IPS-11a (cell line): ENCODE measurements at regions not wholly inside any gene's neighbourhood (a gene's known extent, or its start where the extent isn't known, plus 50 kb on each side); places are given as distances from the start of the nearest gene placed in this dataset.

Experiments used
- H3K4me3 ChIP-seq: one replicate; pipeline ENCODE4 v1.5.1; 2013; ENCODE audit warnings: low read depth, low read length, control low read depth

- H3K4me3 ChIP-seq = no peak overlapping the region
Observed at GRCh38 chr1:59078070-59078800, 218.7 kb upstream of the FGGY start.

- no peak overlapping the region for H3K4me3 ChIP-seq
Observed at GRCh38 chr1:59078866-59079265, 218.0 kb upstream of the FGGY start.

GRCh38 chr1:59079434-59080140 is 217.3 kb upstream of the FGGY start:
- H3K4me3 ChIP-seq = no peak overlapping the region

GRCh38 chr1:59081181-59081580 is 215.7 kb upstream of the FGGY start:
- H3K4me3 ChIP-seq = no peak overlapping the region

GRCh38 chr1:59081795-59082194 is 215.1 kb upstream of the FGGY start:
- no peak overlapping the region for H3K4me3 ChIP-seq

GRCh38 chr1:59083946-59084865 is 212.7 kb upstream of the FGGY start:
- no peak overlapping the region for H3K4me3 ChIP-seq

- no peak overlapping the region for H3K4me3 ChIP-seq
Observed at GRCh38 chr1:59085101-59085500, 211.8 kb upstream of the FGGY start.

- no peak overlapping the region for H3K4me3 ChIP-seq
Observed at GRCh38 chr1:59089036-59089798, 207.7 kb upstream of the FGGY start.

- H3K4me3 ChIP-seq = no peak overlapping the region
Observed at GRCh38 chr1:59089922-59090457, 206.9 kb upstream of the FGGY start.

GRCh38 chr1:59092126-59092525 is 204.8 kb upstream of the FGGY start:
- no peak overlapping the region for H3K4me3 ChIP-seq

- H3K4me3 ChIP-seq = no peak overlapping the region
Observed at GRCh38 chr1:59094001-59094400, 202.9 kb upstream of the FGGY start.

GRCh38 chr1:59096501-59096900 is 200.4 kb upstream of the FGGY start:
- no peak overlapping the region for H3K4me3 ChIP-seq

GRCh38 chr1:59098655-59099054 is 198.2 kb upstream of the FGGY start:
- no peak overlapping the region for H3K4me3 ChIP-seq

GRCh38 chr1:59100708-59101374 is 196.1 kb upstream of the FGGY start:
- no peak overlapping the region for H3K4me3 ChIP-seq

- no peak overlapping the region for H3K4me3 ChIP-seq
Observed at GRCh38 chr1:59101518-59101917, 195.4 kb upstream of the FGGY start.

- no peak overlapping the region for H3K4me3 ChIP-seq
Observed at GRCh38 chr1:59103457-59103856, 193.4 kb upstream of the FGGY start.

- no peak overlapping the region for H3K4me3 ChIP-seq
Observed at GRCh38 chr1:59104191-59104760, 192.6 kb upstream of the FGGY start.

- no peak overlapping the region for H3K4me3 ChIP-seq
Observed at GRCh38 chr1:59105548-59106507, 191.1 kb upstream of the FGGY start.
